Upper lobe of left lung (tissue), 4 donors: ENCODE measurements at regions not wholly inside any gene's neighbourhood (a gene's known extent, or its start where the extent isn't known, plus 50 kb on each side); places are given as distances from the start of the nearest gene placed in this dataset.

Experiments
- EP300 ChIP-seq, 4 donors: sonication (generic); formaldehyde crosslinking; IDR thresholded peaks; one replicate each; pipeline ENCODE4 v1.5.1; 2017; ENCODE audit warnings: antibody characterized with exemption in 4 of 4, control low read depth in 2 of 4
- POLR2AphosphoS5 ChIP-seq, 2 donors: sonication (generic); formaldehyde crosslinking; IDR thresholded peaks; one replicate each; pipeline ENCODE4 v1.5.1; 2017; ENCODE audit warnings: antibody characterized with exemption in 2 of 2
- TF ChIP-seq, protein P1 (sequence below), 6 experiments: fragments of 450-650 bp in 4 of 6; fragments of 200-600 bp in 2 of 6; sonication (generic) in 2 of 6; IDR thresholded peaks; one replicate each; pipeline ENCODE4 v1.5.1; 2016 to 2019; ENCODE audit warnings: antibody characterized with exemption in 6 of 6

DNA sequence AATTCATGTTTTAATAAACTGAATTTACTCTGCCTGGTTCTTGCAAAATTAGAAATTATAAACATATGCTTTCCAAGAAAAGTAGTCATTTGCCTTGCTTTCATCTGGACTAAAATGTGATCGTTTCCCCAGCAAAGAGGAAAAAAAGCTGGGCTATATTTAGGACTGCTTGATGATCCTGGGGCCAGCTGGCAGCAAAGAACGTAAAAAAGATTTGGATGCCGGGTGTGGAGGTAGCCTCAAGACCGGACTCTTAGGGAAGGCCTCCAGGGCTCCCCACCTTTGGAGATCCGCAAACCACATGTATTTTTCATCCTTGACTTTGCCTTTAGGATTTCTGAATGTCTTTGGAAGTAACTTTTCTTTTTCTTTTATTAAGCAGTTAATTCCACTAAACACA is 156.1 kb upstream of the SEMA6A start:
- TF ChIP-seq, protein P1, sequence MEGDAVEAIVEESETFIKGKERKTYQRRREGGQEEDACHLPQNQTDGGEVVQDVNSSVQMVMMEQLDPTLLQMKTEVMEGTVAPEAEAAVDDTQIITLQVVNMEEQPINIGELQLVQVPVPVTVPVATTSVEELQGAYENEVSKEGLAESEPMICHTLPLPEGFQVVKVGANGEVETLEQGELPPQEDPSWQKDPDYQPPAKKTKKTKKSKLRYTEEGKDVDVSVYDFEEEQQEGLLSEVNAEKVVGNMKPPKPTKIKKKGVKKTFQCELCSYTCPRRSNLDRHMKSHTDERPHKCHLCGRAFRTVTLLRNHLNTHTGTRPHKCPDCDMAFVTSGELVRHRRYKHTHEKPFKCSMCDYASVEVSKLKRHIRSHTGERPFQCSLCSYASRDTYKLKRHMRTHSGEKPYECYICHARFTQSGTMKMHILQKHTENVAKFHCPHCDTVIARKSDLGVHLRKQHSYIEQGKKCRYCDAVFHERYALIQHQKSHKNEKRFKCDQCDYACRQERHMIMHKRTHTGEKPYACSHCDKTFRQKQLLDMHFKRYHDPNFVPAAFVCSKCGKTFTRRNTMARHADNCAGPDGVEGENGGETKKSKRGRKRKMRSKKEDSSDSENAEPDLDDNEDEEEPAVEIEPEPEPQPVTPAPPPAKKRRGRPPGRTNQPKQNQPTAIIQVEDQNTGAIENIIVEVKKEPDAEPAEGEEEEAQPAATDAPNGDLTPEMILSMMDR (IDR thresholded peaks at IDR 0.05) = no peak
- TF ChIP-seq EP300 (IDR thresholded peaks at IDR 0.05) (no peak), POLR2AphosphoS5 (IDR thresholded peaks at IDR 0.05) (no peak)
